Liver (tissue), 8 donors: ENCODE measurements at regions not wholly inside any gene's neighbourhood (a gene's known extent, or its start where the extent isn't known, plus 50 kb on each side); places are given as distances from the start of the nearest gene placed in this dataset.

Source experiments
- DNase-seq: peaks from one replicate; pipeline ENCODE4 v3.0.0-alpha.2; 2017; ENCODE audit warnings: low spot score
- H3K27ac ChIP-seq, 2 donors: one replicate each; pipeline ENCODE4 v1.7.0; 2013; ENCODE audit warnings: inconsistent platforms in 2 of 2, low read length in 2 of 2, control low read depth in 1 of 2, low read depth in 1 of 2, mild to moderate bottlenecking in 1 of 2
- H3K27me3 ChIP-seq, 4 donors: one replicate each; pipeline versions ENCODE4 v1.6.1 to v1.7.0; 2013; ENCODE audit warnings: low read length in 3 of 4, inconsistent platforms in 1 of 4, mild to moderate bottlenecking in 1 of 4, moderate library complexity in 1 of 4; ENCODE audit not compliant: control insufficient read depth in 4 of 4, insufficient read depth in 4 of 4
- H3K36me3 ChIP-seq, 4 donors: one replicate each; pipeline versions ENCODE4 v1.6.1 to v1.7.0; 2013; ENCODE audit warnings: low read length in 3 of 4, mild to moderate bottlenecking in 3 of 4, low read depth in 1 of 4, moderate library complexity in 1 of 4; ENCODE audit not compliant: control insufficient read depth in 4 of 4, insufficient read depth in 3 of 4
- H3K4me1 ChIP-seq, 4 donors: one replicate each; pipeline versions ENCODE4 v1.6.1 to v1.7.0; 2013; ENCODE audit warnings: low read length in 3 of 4, mild to moderate bottlenecking in 3 of 4, moderate library complexity in 1 of 4; ENCODE audit not compliant: control insufficient read depth in 4 of 4, insufficient read depth in 4 of 4
- H3K4me3 ChIP-seq, 3 donors: one replicate each; pipeline versions ENCODE4 v1.6.1 to v1.7.0; 2013; ENCODE audit warnings: low read length in 3 of 3, control low read depth in 1 of 3, low read depth in 1 of 3, mild to moderate bottlenecking in 1 of 3
- H3K9ac ChIP-seq, 2 donors: one replicate each; pipeline ENCODE4 v1.7.0; 2013; ENCODE audit warnings: low read length in 2 of 2, mild to moderate bottlenecking in 2 of 2, moderate library complexity in 2 of 2, control low read depth in 1 of 2, low read depth in 1 of 2
- H3K9me3 ChIP-seq, 4 donors: one replicate each; pipeline versions ENCODE4 v1.6.1 to v1.7.0; 2013; ENCODE audit warnings: low read length in 3 of 4; ENCODE audit not compliant: control insufficient read depth in 4 of 4
- EGR1 ChIP-seq, 2 donors: IDR thresholded peaks; 2 replicates each; pipeline ENCODE4 v1.6.1; 2016 to 2018; ENCODE audit warnings: antibody characterized with exemption in 2 of 2, low read depth in 2 of 2
- FOXA1 ChIP-seq: IDR thresholded peaks from 2 replicates; pipeline ENCODE4 v1.6.1; 2016; ENCODE audit warnings: antibody characterized with exemption
- FOXA2 ChIP-seq: IDR thresholded peaks from 2 replicates; pipeline ENCODE4 v1.6.1; 2016; ENCODE audit warnings: antibody characterized with exemption
- GABPA ChIP-seq, 2 donors: IDR thresholded peaks in 1 of 2; conservative IDR thresholded peaks in 1 of 2; 2 replicates each; pipeline ENCODE4 v1.6.1; 2016; ENCODE audit warnings: antibody characterized with exemption in 2 of 2, mild to moderate bottlenecking in 1 of 2, moderate library complexity in 1 of 2
- HNF4A ChIP-seq, 2 donors: conservative IDR thresholded peaks; 2 replicates each; pipeline ENCODE4 v1.6.1; 2016; ENCODE audit warnings: antibody characterized with exemption in 2 of 2, mild to moderate bottlenecking in 2 of 2
- HNF4G ChIP-seq: IDR thresholded peaks from 2 replicates; pipeline ENCODE4 v1.6.1; 2016; ENCODE audit warnings: antibody characterized with exemption
- JUND ChIP-seq, 2 donors: IDR thresholded peaks; 2 replicates each; pipeline ENCODE4 v1.6.1; 2016; ENCODE audit warnings: antibody characterized with exemption in 2 of 2
- NR2F2 ChIP-seq: IDR thresholded peaks from 2 replicates; pipeline ENCODE4 v1.6.1; 2016; ENCODE audit warnings: antibody characterized with exemption
- RAD21 ChIP-seq, 2 donors: IDR thresholded peaks; 2 replicates each; pipeline ENCODE4 v1.6.1; 2016; ENCODE audit warnings: antibody characterized with exemption in 2 of 2, mild to moderate bottlenecking in 2 of 2
- RXRA ChIP-seq, 2 donors: IDR thresholded peaks; 2 replicates each; pipeline ENCODE4 v1.6.1; 2017 to 2018; ENCODE audit warnings: antibody characterized with exemption in 2 of 2, mild to moderate bottlenecking in 1 of 2
- SP1 ChIP-seq: IDR thresholded peaks from 2 replicates; pipeline ENCODE4 v1.6.1; 2018; ENCODE audit warnings: antibody characterized with exemption, mild to moderate bottlenecking
- TAF1 ChIP-seq: conservative IDR thresholded peaks from 2 replicates; pipeline ENCODE4 v1.6.1; 2016; ENCODE audit warnings: antibody characterized with exemption, mild to moderate bottlenecking
- YY1 ChIP-seq: IDR thresholded peaks from 2 replicates; pipeline ENCODE4 v1.6.1; 2016; ENCODE audit warnings: antibody characterized with exemption, mild to moderate bottlenecking
- WGBS: extraction: QIAGEN DNeasy Blood & Tissue Kit; methylation state at CpG from one replicate; pipeline ENCODE4 v1.1.7; 2013; 5-methylcytosine and 5-hydroxymethylcytosine counted together
- TF ChIP-seq, protein P1 (sequence below): fragments of 150-350 bp; IDR thresholded peaks from 2 replicates; pipeline ENCODE4 v1.5.1; 2017; ENCODE audit warnings: improper control_type of control experiment, low read depth, low read length; ENCODE audit not compliant: missing input control
- TF ChIP-seq, protein P2 (sequence below): IDR thresholded peaks from 2 replicates; pipeline ENCODE4 v1.6.1; 2016; ENCODE audit warnings: antibody characterized with exemption
- TF ChIP-seq, protein P3 (sequence below): IDR thresholded peaks from 2 replicates; pipeline ENCODE4 v1.6.1; 2016; ENCODE audit warnings: antibody characterized with exemption
- TF ChIP-seq, protein P4 (sequence below): IDR thresholded peaks from 2 replicates; pipeline ENCODE4 v1.6.1; 2016; ENCODE audit warnings: antibody characterized with exemption, mild to moderate bottlenecking
- TF ChIP-seq, protein P5 (sequence below): IDR thresholded peaks from 2 replicates; pipeline ENCODE4 v1.6.1; 2016; ENCODE audit warnings: antibody characterized with exemption
- donor health status: healthy.
- donor health status: healthy.
- donor health status: healthy.
- donor health status: healthy.
- donor health status: healthy.

DNA sequence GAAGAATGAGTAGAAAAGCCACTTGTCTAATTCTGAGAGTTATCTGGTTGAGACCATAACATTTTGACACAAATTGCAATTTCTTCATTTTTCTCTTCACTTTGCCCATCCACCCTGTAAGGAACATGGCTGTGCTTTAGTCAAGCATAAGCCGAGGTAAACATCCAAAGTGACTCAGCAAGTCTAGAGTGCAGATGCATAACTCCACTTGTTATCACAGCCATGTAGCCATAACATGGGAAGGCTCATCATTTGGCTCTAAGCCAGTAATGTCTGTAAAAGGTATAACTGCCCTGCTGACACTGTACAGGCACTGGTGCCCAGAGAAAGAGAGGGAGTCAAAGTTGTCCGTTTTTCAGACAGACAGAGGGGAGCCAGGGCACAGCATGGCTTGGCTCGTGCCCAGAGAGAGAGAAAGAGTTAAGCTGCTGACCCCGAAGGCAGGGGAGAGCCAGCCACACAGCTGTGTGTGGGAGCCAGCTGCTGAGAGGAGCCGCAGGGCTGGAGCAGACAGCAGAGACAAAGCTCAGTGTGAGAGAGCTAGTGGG is 76.9 kb upstream of the EXOC1L start:
- no peak overlapping the region for H3K4me3 ChIP-seq
- no peaks in the 10 kb centered on the region for H3K9me3 ChIP-seq
- 50% methylated on average over 5 of the region's 5 CpGs for WGBS
- H3K9ac ChIP-seq, result no peak overlapping the region
- no peaks in the 10 kb centered on the region for H3K36me3 ChIP-seq
- TF ChIP-seq HNF4G (no peak), RAD21 (IDR thresholded peaks at IDR 0.05) (no peak), FOXA2 (no peak), JUND (IDR thresholded peaks at IDR 0.05) (no peak), EGR1 (IDR thresholded peaks at IDR 0.05; ENCODE audit: low read depth in 2 of 2) (no peak), TAF1 (no peak), FOXA1 (no peak), HNF4A (conservative IDR thresholded peaks at IDR 0.05) (no peak), RXRA (IDR thresholded peaks at IDR 0.05) (no peak), YY1 (no peak), GABPA (IDR thresholded peaks at IDR 0.05 in 1 of 2, conservative IDR thresholded peaks at IDR 0.05 in 1 of 2) (no peak), NR2F2 (no peak), SP1 (no peak)
- TF ChIP-seq, protein P1, sequence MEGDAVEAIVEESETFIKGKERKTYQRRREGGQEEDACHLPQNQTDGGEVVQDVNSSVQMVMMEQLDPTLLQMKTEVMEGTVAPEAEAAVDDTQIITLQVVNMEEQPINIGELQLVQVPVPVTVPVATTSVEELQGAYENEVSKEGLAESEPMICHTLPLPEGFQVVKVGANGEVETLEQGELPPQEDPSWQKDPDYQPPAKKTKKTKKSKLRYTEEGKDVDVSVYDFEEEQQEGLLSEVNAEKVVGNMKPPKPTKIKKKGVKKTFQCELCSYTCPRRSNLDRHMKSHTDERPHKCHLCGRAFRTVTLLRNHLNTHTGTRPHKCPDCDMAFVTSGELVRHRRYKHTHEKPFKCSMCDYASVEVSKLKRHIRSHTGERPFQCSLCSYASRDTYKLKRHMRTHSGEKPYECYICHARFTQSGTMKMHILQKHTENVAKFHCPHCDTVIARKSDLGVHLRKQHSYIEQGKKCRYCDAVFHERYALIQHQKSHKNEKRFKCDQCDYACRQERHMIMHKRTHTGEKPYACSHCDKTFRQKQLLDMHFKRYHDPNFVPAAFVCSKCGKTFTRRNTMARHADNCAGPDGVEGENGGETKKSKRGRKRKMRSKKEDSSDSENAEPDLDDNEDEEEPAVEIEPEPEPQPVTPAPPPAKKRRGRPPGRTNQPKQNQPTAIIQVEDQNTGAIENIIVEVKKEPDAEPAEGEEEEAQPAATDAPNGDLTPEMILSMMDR, result no peak
- TF ChIP-seq, protein P2, sequence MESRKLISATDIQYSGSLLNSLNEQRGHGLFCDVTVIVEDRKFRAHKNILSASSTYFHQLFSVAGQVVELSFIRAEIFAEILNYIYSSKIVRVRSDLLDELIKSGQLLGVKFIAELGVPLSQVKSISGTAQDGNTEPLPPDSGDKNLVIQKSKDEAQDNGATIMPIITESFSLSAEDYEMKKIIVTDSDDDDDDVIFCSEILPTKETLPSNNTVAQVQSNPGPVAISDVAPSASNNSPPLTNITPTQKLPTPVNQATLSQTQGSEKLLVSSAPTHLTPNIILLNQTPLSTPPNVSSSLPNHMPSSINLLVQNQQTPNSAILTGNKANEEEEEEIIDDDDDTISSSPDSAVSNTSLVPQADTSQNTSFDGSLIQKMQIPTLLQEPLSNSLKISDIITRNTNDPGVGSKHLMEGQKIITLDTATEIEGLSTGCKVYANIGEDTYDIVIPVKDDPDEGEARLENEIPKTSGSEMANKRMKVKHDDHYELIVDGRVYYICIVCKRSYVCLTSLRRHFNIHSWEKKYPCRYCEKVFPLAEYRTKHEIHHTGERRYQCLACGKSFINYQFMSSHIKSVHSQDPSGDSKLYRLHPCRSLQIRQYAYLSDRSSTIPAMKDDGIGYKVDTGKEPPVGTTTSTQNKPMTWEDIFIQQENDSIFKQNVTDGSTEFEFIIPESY, result no peak
- TF ChIP-seq, protein P3, sequence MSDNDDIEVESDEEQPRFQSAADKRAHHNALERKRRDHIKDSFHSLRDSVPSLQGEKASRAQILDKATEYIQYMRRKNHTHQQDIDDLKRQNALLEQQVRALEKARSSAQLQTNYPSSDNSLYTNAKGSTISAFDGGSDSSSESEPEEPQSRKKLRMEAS, result no peak
- TF ChIP-seq, protein P4, sequence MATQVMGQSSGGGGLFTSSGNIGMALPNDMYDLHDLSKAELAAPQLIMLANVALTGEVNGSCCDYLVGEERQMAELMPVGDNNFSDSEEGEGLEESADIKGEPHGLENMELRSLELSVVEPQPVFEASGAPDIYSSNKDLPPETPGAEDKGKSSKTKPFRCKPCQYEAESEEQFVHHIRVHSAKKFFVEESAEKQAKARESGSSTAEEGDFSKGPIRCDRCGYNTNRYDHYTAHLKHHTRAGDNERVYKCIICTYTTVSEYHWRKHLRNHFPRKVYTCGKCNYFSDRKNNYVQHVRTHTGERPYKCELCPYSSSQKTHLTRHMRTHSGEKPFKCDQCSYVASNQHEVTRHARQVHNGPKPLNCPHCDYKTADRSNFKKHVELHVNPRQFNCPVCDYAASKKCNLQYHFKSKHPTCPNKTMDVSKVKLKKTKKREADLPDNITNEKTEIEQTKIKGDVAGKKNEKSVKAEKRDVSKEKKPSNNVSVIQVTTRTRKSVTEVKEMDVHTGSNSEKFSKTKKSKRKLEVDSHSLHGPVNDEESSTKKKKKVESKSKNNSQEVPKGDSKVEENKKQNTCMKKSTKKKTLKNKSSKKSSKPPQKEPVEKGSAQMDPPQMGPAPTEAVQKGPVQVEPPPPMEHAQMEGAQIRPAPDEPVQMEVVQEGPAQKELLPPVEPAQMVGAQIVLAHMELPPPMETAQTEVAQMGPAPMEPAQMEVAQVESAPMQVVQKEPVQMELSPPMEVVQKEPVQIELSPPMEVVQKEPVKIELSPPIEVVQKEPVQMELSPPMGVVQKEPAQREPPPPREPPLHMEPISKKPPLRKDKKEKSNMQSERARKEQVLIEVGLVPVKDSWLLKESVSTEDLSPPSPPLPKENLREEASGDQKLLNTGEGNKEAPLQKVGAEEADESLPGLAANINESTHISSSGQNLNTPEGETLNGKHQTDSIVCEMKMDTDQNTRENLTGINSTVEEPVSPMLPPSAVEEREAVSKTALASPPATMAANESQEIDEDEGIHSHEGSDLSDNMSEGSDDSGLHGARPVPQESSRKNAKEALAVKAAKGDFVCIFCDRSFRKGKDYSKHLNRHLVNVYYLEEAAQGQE, result no peak
- TF ChIP-seq, protein P5, sequence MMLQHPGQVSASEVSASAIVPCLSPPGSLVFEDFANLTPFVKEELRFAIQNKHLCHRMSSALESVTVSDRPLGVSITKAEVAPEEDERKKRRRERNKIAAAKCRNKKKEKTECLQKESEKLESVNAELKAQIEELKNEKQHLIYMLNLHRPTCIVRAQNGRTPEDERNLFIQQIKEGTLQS, result no peak
- DNase-seq, result no peak
- H3K27ac ChIP-seq, result no peak overlapping the region
- H3K27me3 ChIP-seq, result no peaks in the 10 kb centered on the region
- H3K4me1 ChIP-seq, result no peaks in the 10 kb centered on the region
